HG02678 (cell line): ENCODE measurements at regions not wholly inside any gene's neighbourhood (a gene's known extent, or its start where the extent isn't known, plus 50 kb on each side); places are given as distances from the start of the nearest gene placed in this dataset.
A peak's percentile ranks its signal among the peaks of the same experiment; 100 is the strongest.

ENCODE experiments used
- ATAC-seq: cut with Tn5 transposase; IDR thresholded peaks from one replicate; pipeline ENCODE4 v1.9.1; 2021; ENCODE audit warnings: mild to moderate bottlenecking, moderate library complexity; ENCODE audit not compliant: unreplicated experiment

- no peak for ATAC-seq
Observed at GRCh38 chr3:176798680-176799079, 398.6 kb downstream of the TBL1XR1 start.

DNA sequence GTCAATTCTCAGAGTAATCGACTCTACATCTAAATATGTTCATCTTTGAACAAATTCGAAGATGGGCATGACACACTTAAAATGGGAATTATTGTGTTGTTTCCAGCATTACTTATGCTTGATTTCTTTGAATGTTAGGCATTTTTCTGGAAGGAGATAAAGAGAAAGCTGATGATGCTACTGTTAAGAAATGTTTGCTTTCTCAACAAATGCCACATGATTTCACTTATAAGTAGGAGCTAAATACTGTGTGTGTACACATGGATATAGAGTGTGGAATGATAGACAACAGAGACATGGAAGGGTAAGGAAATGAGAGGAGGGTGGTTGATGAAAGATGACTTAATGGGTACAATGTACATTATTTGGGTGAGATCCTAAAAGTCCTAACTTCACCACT, 400.9 kb downstream of the TBL1XR1 start:
- ATAC-seq: no peak

GRCh38 chr3:176795891-176796290, 401.4 kb downstream of the TBL1XR1 start:
- no peak for ATAC-seq

DNA sequence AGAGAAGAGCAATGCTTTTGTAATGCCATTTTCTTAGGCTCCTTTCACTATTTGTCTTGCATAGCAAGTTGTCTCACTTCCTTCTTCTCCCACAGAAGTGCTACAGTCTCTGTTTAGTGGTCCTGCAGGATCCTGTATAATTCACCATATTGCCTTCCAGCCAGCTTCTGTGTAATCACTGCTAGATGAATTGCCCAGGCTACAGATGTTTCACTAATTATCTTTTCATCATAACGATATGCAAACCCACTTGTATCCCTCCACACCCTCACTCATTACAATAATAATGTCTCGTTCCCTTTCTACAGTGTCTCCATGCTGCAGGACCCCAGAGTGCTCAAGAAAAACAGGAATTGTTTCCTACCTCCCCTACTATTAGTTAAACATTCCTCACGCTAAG, 402.9 kb downstream of the TBL1XR1 start:
- ATAC-seq: no peak

DNA sequence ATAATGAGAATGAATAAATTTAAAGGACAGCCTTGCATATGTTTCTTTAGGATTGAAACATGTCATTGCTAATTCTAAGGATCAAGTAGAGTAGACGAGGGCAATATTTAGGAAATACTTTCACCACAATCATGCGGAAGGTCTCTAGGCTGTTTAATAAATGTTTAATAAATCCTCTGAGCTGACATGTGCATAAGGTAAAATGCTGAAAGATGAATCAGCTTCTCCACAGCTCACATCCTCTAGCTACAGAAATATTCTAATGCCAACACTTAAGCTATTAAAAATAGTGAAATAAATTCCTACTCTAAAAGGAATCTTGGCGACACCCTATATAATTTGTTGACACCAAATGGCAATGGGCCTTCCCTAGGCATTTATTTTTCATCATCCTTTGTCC, 407.3 kb downstream of the TBL1XR1 start:
- ATAC-seq: no peak

DNA sequence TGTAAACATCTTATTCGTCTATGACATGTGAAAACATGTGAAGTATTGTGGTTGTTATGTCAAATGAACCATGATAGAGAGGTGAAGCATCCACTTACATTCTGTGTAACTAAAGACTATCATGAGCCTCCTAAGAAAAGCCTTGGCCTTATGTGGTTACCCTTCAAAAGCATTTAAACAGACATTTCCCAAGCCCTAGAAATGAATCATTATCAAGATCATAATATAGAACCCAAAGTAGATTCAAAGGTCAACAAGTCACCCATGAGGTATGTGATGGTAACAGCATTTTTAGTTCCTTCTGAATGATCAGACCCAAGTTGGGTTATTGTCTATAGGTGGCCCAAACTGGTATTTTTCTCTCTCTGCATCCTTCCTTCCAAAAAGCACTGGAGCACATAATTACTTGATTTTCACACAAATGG, 408.0 kb downstream of the TBL1XR1 start:
- no peak for ATAC-seq

GRCh38 chr3:176787506-176787905, 409.8 kb downstream of the TBL1XR1 start:
- no peak for ATAC-seq

GRCh38 chr3:176785171-176785570, 412.1 kb downstream of the TBL1XR1 start:
- ATAC-seq: no peak

DNA sequence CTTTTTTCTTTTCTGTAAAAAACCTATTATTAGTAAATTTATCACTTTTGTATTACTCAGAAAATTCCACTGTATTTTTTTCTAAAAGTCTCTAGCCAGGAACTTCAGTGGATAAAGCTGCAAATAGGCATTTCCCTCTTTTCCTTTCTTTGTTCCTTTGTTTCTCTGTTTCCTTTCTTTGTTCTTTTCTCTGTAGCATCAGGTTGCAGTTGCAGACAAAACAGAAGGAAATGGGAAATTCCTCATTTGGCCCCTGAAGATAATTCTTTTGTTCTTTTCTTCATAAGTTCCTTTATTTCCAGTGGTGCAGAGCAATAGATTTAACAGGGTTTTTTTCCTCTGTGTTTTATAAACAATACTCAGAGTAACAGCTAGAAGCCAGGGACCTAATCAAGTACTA, 416.5 kb downstream of the TBL1XR1 start:
- ATAC-seq: no peak

DNA sequence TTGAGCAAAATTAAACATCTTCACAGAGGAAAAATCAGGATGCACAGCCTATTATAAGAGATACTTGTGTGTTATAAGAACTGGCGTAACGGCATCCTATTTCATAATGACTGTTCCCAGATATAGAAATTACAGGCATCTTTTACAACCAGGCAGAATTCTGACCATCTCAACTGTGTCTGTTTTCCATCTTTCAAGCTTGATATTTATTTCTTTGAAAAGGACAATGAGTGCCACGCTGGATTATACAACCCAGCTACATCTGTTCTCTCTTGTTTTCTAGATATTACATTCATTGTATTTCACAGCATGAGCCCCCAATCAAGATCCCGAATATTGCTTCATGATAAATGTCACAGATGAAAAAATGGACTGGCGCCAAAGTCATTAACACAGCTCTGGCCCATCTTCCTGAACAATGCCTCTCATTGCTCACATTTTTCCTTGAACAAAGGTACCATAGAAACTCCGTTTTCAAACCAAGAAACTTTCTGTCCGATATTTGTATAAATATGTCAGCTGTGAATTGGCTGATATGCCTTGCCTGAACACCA, 420.6 kb downstream of the TBL1XR1 start:
- no peak for ATAC-seq

DNA sequence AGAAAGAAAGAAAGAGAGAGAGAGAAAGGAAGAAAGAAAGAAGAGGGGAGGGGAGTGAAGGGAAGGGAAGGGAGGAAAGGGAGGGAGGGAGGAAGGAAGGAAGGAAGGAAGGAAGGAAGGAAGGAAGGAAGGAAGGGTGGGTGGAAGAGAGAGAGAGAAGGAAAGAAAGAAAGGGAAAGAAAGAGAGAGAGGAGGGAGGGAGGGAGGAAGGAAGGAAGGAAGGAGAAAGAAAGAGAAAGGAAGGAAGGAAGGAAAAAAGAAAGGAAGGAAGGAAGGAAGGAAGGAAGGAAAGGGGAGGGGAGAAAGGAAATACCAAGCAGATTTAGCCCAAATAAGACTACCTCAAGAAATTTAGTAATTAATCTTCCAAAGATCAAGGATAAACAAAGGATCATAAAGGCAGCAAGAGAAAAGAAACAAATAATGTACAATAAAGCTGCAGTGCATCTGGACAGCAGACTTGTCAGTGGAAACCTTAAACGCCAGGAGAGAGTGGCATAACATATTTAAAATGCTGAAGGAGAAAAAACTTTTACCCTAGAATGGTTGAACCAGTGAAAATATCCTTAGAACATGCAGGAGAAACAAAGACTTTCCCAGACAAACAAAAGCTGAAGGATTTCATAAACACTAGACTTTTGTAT, 427.6 kb downstream of the TBL1XR1 start:
- ATAC-seq: no peak

DNA sequence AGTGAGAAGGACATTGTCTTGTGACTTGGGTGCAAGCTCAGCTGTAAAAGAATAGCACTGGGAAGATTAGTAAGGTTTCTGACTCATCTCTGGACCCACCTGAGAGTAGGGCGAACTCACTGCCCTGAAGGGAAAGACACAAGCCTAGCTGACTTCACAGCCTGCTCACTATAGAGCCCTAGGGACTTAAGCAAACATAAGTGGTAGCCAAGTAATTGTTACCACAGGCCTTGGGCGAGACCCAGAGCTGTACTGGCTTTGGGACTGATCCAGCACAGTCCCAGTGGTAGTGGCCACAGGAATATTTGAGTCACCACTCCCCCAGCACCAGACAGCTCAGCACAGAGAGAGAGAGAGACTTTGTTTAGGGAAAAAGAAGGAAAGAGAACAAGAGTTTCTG, 429.9 kb downstream of the TBL1XR1 start:
- ATAC-seq: no peak

- no peak for ATAC-seq
Observed at GRCh38 chr3:176766862-176767261, 430.4 kb downstream of the TBL1XR1 start.

GRCh38 chr3:176765382-176765900, 431.8 kb downstream of the TBL1XR1 start:
- no peak for ATAC-seq

- ATAC-seq: no peak
Observed at GRCh38 chr3:176759815-176760506, 437.3 kb downstream of the TBL1XR1 start.

DNA sequence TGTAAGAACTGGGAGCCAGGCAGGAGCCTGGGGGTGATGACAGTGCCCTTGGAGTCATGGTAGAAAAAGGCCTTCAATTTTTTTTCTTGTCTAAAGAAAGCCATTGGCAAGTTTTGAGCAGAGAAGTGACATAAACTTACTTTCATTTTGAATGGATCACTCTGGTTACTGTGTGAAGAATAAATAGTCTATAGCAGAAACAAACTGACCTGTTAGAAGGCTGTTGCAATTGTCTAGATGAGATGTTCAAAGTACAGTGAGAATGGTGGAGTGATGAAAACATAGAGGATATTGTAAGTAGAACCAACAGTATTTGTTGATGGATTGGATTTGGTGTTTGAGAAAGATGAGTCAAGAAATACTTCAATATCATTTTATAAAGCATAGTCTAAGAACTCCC, 439.9 kb downstream of the TBL1XR1 start:
- no peak for ATAC-seq

- peak; percentile 41 for ATAC-seq
Observed at GRCh38 chr3:176755977-176756376, 441.3 kb downstream of the TBL1XR1 start.

- ATAC-seq: peak; percentile 36
Observed at GRCh38 chr3:176755552-176755951, 441.7 kb downstream of the TBL1XR1 start.

DNA sequence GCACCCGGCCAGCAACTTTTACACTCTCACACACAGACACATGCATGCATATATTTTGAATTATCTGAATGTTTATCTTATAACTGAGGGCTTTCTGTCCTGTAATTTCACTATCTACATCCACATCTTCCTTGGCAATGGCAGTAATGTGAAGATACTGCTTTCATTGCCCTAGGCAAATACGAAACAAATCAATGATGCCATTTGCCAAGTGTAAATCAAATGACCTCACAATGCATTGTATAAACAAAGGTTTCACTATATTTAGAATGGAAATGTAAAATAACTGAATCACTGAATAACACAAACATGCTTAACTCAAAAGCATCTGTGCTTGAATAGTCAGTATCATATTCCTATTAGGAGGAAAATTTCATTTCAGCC, 455.6 kb downstream of the TBL1XR1 start:
- no peak for ATAC-seq

GRCh38 chr3:176740906-176741663, 456.2 kb downstream of the TBL1XR1 start:
- no peak for ATAC-seq

DNA sequence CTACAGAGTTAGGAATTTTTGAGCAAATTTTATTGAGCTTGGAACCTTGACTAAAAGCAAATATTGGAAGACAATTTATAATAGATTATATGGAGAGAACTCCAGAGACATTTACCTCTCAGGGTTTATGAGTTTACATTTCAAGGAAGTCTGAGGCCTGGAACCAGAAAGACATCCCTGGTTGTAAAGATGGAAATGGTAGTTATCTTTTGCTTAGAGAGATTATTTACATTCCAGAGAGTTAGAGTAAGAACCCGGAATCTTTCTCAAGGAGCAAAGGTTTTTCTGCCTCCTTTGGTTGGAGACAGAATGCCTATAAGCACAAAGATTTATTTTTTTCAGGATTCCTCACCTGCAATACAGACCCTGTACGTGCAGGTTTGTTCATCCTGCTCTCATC, 458.1 kb downstream of the TBL1XR1 start:
- no peak for ATAC-seq
